ENCODE measurements at regions not wholly inside any gene's neighbourhood (a gene's known extent, or its start where the extent isn't known, plus 50 kb on each side); places are given as distances from the start of the nearest gene placed in this dataset.

DNA sequence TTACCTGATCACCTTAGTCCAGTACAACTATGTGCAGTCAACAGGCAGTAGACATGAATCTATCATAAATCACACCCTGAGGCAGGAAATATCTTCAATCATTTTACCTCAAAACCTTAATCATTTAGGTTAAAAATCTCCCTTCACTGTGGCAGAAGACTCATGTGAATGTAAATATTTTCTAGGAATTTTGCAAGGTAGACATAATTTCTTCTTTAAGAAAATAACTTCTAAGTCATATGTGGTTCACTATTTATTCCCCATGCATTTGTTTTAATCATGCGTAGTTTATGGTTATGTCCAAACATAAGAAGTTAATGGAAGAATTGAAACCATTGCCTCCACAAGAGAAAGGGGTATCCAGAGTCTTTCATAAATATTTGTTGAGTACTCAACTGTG, 97.0 kb downstream of the HMHB1 start (continued):
- TF ChIP-seq, protein P1, sequence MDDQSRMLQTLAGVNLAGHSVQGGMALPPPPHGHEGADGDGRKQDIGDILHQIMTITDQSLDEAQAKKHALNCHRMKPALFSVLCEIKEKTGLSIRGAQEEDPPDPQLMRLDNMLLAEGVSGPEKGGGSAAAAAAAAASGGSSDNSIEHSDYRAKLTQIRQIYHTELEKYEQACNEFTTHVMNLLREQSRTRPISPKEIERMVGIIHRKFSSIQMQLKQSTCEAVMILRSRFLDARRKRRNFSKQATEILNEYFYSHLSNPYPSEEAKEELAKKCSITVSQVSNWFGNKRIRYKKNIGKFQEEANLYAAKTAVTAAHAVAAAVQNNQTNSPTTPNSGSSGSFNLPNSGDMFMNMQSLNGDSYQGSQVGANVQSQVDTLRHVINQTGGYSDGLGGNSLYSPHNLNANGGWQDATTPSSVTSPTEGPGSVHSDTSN (IDR thresholded peaks at IDR 0.05), result no peak
- TF ChIP-seq FOXJ3 (CRISPR knock-in tag; IDR thresholded peaks at IDR 0.05) (no peak), TAF1 (IDR thresholded peaks at IDR 0.05; ENCODE audit: borderline replicate concordance, low read depth, low read length) (no peak), NRF1 (IDR thresholded peaks at IDR 0.05; ENCODE audit: low read depth, low read length) (no peak), CHD2 (IDR thresholded peaks at IDR 0.05; ENCODE audit: low read length, partially characterized antibody) (no peak), MEF2A (IDR thresholded peaks at IDR 0.05; ENCODE audit: borderline replicate concordance, low read depth) (no peak), JUND (IDR thresholded peaks at IDR 0.05) (no peak), TEAD4 (IDR thresholded peaks at IDR 0.05; ENCODE audit: borderline replicate concordance, insufficient read depth) (no peak), RFX5 (IDR thresholded peaks at IDR 0.05; ENCODE audit: low read length) (no peak), RXRA (IDR thresholded peaks at IDR 0.05; ENCODE audit: borderline replicate concordance, low read depth) (no peak), SIN3A (IDR thresholded peaks at IDR 0.05; ENCODE audit: borderline replicate concordance, low read depth, low read length) (no peak), NFIC (IDR thresholded peaks at IDR 0.05; ENCODE audit: borderline replicate concordance) (no peak), POLR2AphosphoS5 (IDR thresholded peaks at IDR 0.05; ENCODE audit: low read depth, low read length) (no peak)
- TF ChIP-seq, protein P2, sequence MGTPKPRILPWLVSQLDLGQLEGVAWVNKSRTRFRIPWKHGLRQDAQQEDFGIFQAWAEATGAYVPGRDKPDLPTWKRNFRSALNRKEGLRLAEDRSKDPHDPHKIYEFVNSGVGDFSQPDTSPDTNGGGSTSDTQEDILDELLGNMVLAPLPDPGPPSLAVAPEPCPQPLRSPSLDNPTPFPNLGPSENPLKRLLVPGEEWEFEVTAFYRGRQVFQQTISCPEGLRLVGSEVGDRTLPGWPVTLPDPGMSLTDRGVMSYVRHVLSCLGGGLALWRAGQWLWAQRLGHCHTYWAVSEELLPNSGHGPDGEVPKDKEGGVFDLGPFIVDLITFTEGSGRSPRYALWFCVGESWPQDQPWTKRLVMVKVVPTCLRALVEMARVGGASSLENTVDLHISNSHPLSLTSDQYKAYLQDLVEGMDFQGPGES (IDR thresholded peaks at IDR 0.05; ENCODE audit: low read depth, low read length), result no peak
- TF ChIP-seq, protein P3, sequence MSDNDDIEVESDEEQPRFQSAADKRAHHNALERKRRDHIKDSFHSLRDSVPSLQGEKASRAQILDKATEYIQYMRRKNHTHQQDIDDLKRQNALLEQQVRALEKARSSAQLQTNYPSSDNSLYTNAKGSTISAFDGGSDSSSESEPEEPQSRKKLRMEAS (IDR thresholded peaks at IDR 0.05; ENCODE audit: low read depth), result no peak
- TF ChIP-seq, protein P4, sequence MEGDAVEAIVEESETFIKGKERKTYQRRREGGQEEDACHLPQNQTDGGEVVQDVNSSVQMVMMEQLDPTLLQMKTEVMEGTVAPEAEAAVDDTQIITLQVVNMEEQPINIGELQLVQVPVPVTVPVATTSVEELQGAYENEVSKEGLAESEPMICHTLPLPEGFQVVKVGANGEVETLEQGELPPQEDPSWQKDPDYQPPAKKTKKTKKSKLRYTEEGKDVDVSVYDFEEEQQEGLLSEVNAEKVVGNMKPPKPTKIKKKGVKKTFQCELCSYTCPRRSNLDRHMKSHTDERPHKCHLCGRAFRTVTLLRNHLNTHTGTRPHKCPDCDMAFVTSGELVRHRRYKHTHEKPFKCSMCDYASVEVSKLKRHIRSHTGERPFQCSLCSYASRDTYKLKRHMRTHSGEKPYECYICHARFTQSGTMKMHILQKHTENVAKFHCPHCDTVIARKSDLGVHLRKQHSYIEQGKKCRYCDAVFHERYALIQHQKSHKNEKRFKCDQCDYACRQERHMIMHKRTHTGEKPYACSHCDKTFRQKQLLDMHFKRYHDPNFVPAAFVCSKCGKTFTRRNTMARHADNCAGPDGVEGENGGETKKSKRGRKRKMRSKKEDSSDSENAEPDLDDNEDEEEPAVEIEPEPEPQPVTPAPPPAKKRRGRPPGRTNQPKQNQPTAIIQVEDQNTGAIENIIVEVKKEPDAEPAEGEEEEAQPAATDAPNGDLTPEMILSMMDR (IDR thresholded peaks at IDR 0.05), result no peak

DNA sequence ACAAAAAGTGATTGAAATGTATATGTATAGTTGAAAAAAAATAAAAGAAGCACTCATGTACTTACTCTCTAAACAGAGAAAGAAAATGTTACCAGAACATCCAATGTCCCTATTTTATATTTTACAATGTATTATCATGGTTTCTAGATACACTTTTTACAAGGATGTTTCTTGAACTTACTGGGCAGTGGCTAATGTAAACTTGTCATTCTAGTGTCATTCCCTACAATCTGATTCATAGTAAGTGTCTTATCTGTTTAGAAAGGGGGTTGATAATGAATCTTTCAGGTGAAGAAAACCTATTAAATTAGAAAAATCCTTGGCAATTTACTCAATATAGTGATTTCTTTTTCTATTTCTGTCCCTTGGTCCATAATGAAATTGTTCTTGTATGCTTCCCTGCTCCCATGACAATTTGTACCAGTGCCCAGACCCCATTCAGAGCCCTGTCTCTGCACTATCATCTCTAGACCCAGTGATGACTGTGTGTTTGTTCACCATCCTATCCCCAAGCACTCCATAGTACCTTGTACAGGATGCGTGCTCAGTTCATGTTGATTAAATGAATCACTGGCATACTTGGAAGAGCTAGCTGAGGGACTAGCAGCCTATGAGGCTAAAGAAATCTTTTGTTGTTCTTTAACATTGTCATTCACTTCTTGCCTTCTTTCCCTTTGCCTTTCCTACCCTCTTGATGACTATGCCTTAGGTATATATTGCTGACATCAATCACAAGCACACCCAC, 101.2 kb downstream of the HMHB1 start:
- no peaks in the 10 kb centered on the region for H3K27me3 ChIP-seq (ENCODE audit: insufficient read depth)
- 6% methylated on average over 1 of the region's 1 CpG for WGBS (ENCODE audit: low lambda C conversion rate)
- no peaks in the 10 kb centered on the region for H3K9me2 ChIP-seq
- peak overlapping the region in 1 of 2 experiments; percentile 49; a peak in 2 of 4 replicates for H3K27ac ChIP-seq (ENCODE audit: low read depth in 2 of 2, low read length in 1 of 2)
- H4K20me1 ChIP-seq (ENCODE audit: insufficient read depth), result no peaks in the 10 kb centered on the region
- no peak for DNase-seq
- H3K4me1 ChIP-seq (ENCODE audit: control insufficient read depth in 1 of 2, insufficient read depth in 2 of 2, low read depth in 1 of 2, low read length in 1 of 2), result peaks cover 0 to 7% of the 10 kb centered on the region in 2 experiments; a peak in 1 of 4 replicates
- ChIA-PET CTCF (no interaction called here), POLR2A (no interaction called here)
- H3K4me2 ChIP-seq, result 0 out of 2 replicates have a peak overlapping the region, but pooled peaks have one; percentile 12
- no peak overlapping the region for H3K9ac ChIP-seq
- peaks cover 9% of the 10 kb centered on the region for H3F3A ChIP-seq (replicated peaks; ENCODE audit: insufficient read depth)
- no peak overlapping the region for H2AFZ ChIP-seq (ENCODE audit: low read depth)
- no peaks in the 10 kb centered on the region for H3K9me3 ChIP-seq
- no peak overlapping the region for H3K4me3 ChIP-seq (ENCODE audit: low read depth in 2 of 2, low read length in 1 of 2)
- no peaks in the 10 kb centered on the region for H3K36me3 ChIP-seq (replicated peaks in 1 of 2; ENCODE audit: control insufficient read depth in 1 of 2, insufficient read depth in 2 of 2, low read length in 1 of 2)
- H3K79me2 ChIP-seq (ENCODE audit: insufficient read depth), result no peaks in the 10 kb centered on the region
- TF ChIP-seq GABPA (IDR thresholded peaks at IDR 0.05; ENCODE audit: low read depth) (no peak), EP300 (IDR thresholded peaks at IDR 0.05; ENCODE audit: borderline replicate concordance in 1 of 2, low read depth in 1 of 2, low read length in 1 of 2) (0 out of 4 replicates have a peak, but pooled peaks of 1 of the 2 experiments have one; percentile 6), JUND (IDR thresholded peaks at IDR 0.05) (peak; percentile 46), TEAD4 (IDR thresholded peaks at IDR 0.05; ENCODE audit: borderline replicate concordance, insufficient read depth) (no peak; the same call in 1 of the 2 replicates), SIN3A (IDR thresholded peaks at IDR 0.05; ENCODE audit: borderline replicate concordance, low read depth, low read length) (no peak), RFX5 (IDR thresholded peaks at IDR 0.05; ENCODE audit: low read length) (no peak), FOSL2 (IDR thresholded peaks at IDR 0.05; ENCODE audit: borderline replicate concordance, low read depth) (peak; percentile 82), YY1 (IDR thresholded peaks at IDR 0.05; ENCODE audit: low read depth) (no peak), NFIC (IDR thresholded peaks at IDR 0.05; ENCODE audit: borderline replicate concordance) (peak; percentile 33)
- TF ChIP-seq, protein P2 (IDR thresholded peaks at IDR 0.05; ENCODE audit: low read depth, low read length), result no peak
- TF ChIP-seq, protein P5, sequence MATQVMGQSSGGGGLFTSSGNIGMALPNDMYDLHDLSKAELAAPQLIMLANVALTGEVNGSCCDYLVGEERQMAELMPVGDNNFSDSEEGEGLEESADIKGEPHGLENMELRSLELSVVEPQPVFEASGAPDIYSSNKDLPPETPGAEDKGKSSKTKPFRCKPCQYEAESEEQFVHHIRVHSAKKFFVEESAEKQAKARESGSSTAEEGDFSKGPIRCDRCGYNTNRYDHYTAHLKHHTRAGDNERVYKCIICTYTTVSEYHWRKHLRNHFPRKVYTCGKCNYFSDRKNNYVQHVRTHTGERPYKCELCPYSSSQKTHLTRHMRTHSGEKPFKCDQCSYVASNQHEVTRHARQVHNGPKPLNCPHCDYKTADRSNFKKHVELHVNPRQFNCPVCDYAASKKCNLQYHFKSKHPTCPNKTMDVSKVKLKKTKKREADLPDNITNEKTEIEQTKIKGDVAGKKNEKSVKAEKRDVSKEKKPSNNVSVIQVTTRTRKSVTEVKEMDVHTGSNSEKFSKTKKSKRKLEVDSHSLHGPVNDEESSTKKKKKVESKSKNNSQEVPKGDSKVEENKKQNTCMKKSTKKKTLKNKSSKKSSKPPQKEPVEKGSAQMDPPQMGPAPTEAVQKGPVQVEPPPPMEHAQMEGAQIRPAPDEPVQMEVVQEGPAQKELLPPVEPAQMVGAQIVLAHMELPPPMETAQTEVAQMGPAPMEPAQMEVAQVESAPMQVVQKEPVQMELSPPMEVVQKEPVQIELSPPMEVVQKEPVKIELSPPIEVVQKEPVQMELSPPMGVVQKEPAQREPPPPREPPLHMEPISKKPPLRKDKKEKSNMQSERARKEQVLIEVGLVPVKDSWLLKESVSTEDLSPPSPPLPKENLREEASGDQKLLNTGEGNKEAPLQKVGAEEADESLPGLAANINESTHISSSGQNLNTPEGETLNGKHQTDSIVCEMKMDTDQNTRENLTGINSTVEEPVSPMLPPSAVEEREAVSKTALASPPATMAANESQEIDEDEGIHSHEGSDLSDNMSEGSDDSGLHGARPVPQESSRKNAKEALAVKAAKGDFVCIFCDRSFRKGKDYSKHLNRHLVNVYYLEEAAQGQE (IDR thresholded peaks at IDR 0.05; ENCODE audit: low read depth, low read length), result no peak
